Activated T-cell treated with anti-CD3 and anti-CD28 coated beads, Interleukin-2, amount 50 U/mL, for 4 hours (primary cell): ENCODE measurements at regions not wholly inside any gene's neighbourhood (a gene's known extent, or its start where the extent isn't known, plus 50 kb on each side); places are given as distances from the start of the nearest gene placed in this dataset.

Experiments
- ATAC-seq, 2 donors: fragments of 200-7000 bp; cut with Tn5 transposase; one replicate each; pipeline ENCODE4 v1.10.0; 2021
- DNase-seq: peaks from one replicate; pipeline ENCODE4 v3.0.0-alpha.2; 2020
- H3K27me3 Mint-ChIP-seq: one replicate; pipeline ENCODE4 v1.8.0; 2021; ENCODE audit warnings: low read depth, mixed read lengths
- H3K36me3 Mint-ChIP-seq: one replicate; pipeline ENCODE4 v1.8.0; 2022; ENCODE audit warnings: mixed read lengths; ENCODE audit not compliant: insufficient read depth
- H3K4me1 Mint-ChIP-seq: one replicate; pipeline ENCODE4 v1.8.0; 2021; ENCODE audit warnings: low read depth, mixed read lengths
- H3K4me3 Mint-ChIP-seq: one replicate; pipeline ENCODE4 v1.8.0; 2021; ENCODE audit warnings: mild to moderate bottlenecking, moderate library complexity, mixed read lengths
- H3K9me3 Mint-ChIP-seq: one replicate; pipeline ENCODE4 v1.8.0; 2021; ENCODE audit warnings: mixed read lengths

DNA sequence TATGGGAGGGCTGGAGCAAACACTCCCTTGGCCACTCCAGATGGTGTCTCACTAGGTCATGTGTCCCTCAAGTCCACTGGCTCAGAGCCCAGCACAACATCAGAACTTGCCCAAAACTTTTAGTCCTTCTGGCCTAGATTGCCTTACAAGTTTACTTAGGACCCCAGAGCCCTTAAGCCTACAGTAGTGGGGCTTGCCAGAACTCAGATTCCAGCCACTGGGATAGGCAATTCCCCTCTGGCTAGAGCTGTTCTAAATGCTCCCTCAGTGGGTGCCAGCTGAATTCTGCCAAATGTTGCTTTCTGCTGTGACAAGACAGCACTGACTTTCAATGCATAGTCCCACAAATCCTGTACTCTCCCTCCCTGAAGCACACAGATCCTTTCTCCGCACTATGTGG, 331.1 kb downstream of the HTR7 start:
- H3K27me3 Mint-ChIP-seq: peaks cover 4% of the 10 kb centered on the region
- ATAC-seq: no peak
- H3K9me3 Mint-ChIP-seq: peaks cover 7% of the 10 kb centered on the region
- no peaks in the 10 kb centered on the region for H3K36me3 Mint-ChIP-seq
- DNase-seq: no peak
- no peak overlapping the region for H3K4me3 Mint-ChIP-seq
- H3K4me1 Mint-ChIP-seq: no peaks in the 10 kb centered on the region

GRCh38 chr10:90530521-90530920, 327.3 kb downstream of the HTR7 start:
- Mint-ChIP-seq H3K9me3 (no peaks in the 10 kb centered on the region), H3K4me3 (no peak overlapping the region), H3K36me3 (no peaks in the 10 kb centered on the region), H3K27me3 (peaks cover 2% of the 10 kb centered on the region), H3K4me1 (no peaks in the 10 kb centered on the region)
- no peak for ATAC-seq
- DNase-seq: no peak

DNA sequence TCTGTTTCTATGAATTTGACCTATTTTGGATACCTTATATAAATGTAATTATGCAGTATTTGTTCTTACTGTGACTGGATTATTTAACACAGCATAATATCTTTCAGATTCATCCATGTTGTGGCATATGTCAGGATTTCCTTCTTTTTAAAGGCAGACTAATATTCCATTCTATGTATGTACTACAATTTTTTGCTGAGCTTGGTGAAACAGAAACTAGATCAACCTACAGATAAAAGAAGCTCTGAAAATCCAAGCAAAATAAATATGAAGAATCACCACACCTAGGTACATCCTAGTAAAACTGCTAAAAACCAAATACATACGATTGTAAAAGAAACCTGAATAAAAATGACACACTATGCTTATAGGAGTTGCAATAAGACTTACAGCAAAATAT, 300.5 kb downstream of the HTR7 start:
- Mint-ChIP-seq H3K27me3 (no peaks in the 10 kb centered on the region), H3K9me3 (peaks cover 10% of the 10 kb centered on the region), H3K36me3 (no peaks in the 10 kb centered on the region), H3K4me1 (no peaks in the 10 kb centered on the region), H3K4me3 (no peak overlapping the region)
- no peak for ATAC-seq
- DNase-seq: no peak

DNA sequence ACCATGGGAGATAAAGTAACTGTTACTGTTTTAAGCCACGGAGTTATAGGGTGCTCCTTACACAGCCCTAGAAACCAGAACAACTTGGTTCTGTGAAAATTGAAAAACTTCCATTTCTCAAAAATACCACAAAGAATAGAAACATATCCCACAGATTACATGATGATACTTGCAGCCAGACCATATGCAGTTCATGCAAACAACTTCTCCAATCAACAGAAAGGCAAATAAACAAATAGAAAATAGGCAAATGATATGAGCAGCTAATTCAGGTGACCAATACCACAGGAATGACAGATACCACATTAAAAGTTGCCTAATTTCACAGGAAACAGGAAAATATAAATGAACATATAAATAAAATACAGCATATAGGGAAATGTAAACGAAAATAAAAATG, 297.5 kb downstream of the HTR7 start:
- Mint-ChIP-seq H3K9me3 (peaks cover 10% of the 10 kb centered on the region), H3K36me3 (no peaks in the 10 kb centered on the region), H3K27me3 (no peaks in the 10 kb centered on the region), H3K4me1 (no peaks in the 10 kb centered on the region), H3K4me3 (no peak overlapping the region)
- DNase-seq: no peak
- no peak for ATAC-seq

GRCh38 chr10:90561666-90562065, 296.2 kb downstream of the HTR7 start:
- H3K4me3 Mint-ChIP-seq: no peak overlapping the region
- H3K9me3 Mint-ChIP-seq: peaks cover 10% of the 10 kb centered on the region
- no peaks in the 10 kb centered on the region for H3K27me3 Mint-ChIP-seq
- H3K4me1 Mint-ChIP-seq: no peaks in the 10 kb centered on the region
- no peak for DNase-seq
- ATAC-seq: no peak
- H3K36me3 Mint-ChIP-seq: no peaks in the 10 kb centered on the region

DNA sequence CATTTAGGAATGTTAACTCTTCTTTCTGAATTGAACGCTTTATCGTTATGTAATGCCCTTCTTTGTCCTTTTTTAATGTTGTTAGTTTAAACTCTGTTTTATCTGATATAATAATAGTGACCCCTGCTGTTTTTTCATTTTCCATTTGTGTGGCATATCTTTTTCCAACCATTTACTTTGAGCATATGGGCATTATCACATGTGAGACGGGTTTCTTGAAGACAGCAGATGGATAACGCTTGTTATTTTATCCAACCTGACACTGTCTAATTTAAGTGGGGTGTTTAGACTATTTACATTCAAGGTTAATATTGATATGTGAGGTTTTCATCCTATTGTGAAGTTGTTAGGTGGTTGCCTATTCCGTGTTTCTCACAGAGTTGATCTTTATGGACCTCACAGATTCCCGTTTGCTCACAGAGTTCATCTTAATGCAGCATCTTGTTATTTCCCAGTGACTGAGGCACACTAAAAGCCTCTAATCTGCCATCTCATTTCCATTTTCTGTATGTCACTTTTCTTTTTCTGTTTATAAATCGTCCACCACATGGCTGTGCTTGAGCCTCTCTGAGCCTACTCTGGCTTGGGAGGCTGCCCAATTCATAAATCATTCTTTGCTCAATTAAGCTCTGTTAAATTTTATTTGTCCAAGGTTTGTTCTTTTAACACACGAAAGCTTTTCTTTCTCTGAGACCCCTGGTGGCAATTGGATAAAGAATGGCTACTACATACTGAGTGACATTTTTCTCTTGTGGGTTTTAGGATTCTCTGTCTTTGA, 286.2 kb downstream of the HTR7 start:
- no peak for DNase-seq
- no peak for ATAC-seq
- H3K36me3 Mint-ChIP-seq: no peaks in the 10 kb centered on the region
- peaks cover 3% of the 10 kb centered on the region for H3K27me3 Mint-ChIP-seq
- no peak overlapping the region for H3K4me3 Mint-ChIP-seq
- no peaks in the 10 kb centered on the region for H3K4me1 Mint-ChIP-seq
- no peaks in the 10 kb centered on the region for H3K9me3 Mint-ChIP-seq

- peaks cover 6% of the 10 kb centered on the region for H3K27me3 Mint-ChIP-seq
- DNase-seq: no peak
- H3K4me1 Mint-ChIP-seq: no peaks in the 10 kb centered on the region
- H3K9me3 Mint-ChIP-seq: no peaks in the 10 kb centered on the region
- ATAC-seq: no peak
- H3K4me3 Mint-ChIP-seq: no peak overlapping the region
- no peaks in the 10 kb centered on the region for H3K36me3 Mint-ChIP-seq
These were observed 282.7 kb downstream of the HTR7 start for GRCh38 chr10:90575125-90575524.

- no peaks in the 10 kb centered on the region for H3K36me3 Mint-ChIP-seq
- H3K4me3 Mint-ChIP-seq: no peak overlapping the region
- no peak for DNase-seq
- H3K27me3 Mint-ChIP-seq: peaks cover 6% of the 10 kb centered on the region
- no peaks in the 10 kb centered on the region for H3K9me3 Mint-ChIP-seq
- no peak for ATAC-seq
- no peaks in the 10 kb centered on the region for H3K4me1 Mint-ChIP-seq
These were observed 280.3 kb downstream of the HTR7 start for GRCh38 chr10:90577569-90577968.

GRCh38 chr10:90579602-90580242, 278.1 kb downstream of the HTR7 start:
- peaks cover 8% of the 10 kb centered on the region for H3K27me3 Mint-ChIP-seq
- no peak overlapping the region for H3K4me3 Mint-ChIP-seq
- H3K36me3 Mint-ChIP-seq: no peaks in the 10 kb centered on the region
- DNase-seq: no peak
- H3K4me1 Mint-ChIP-seq: no peaks in the 10 kb centered on the region
- no peak for ATAC-seq
- H3K9me3 Mint-ChIP-seq: no peaks in the 10 kb centered on the region

- no peak for ATAC-seq
- Mint-ChIP-seq H3K4me3 (no peak overlapping the region), H3K36me3 (no peaks in the 10 kb centered on the region), H3K4me1 (no peaks in the 10 kb centered on the region), H3K9me3 (no peaks in the 10 kb centered on the region), H3K27me3 (peaks cover 8% of the 10 kb centered on the region)
- DNase-seq: no peak
These were observed 274.4 kb downstream of the HTR7 start for GRCh38 chr10:90583416-90583815.

- peaks cover 9% of the 10 kb centered on the region for H3K27me3 Mint-ChIP-seq
- no peaks in the 10 kb centered on the region for H3K4me1 Mint-ChIP-seq
- no peaks in the 10 kb centered on the region for H3K9me3 Mint-ChIP-seq
- H3K36me3 Mint-ChIP-seq: no peaks in the 10 kb centered on the region
- no peak overlapping the region for H3K4me3 Mint-ChIP-seq
- no peak for ATAC-seq
- no peak for DNase-seq
These were observed 270.8 kb downstream of the HTR7 start for GRCh38 chr10:90587081-90587491.

DNA sequence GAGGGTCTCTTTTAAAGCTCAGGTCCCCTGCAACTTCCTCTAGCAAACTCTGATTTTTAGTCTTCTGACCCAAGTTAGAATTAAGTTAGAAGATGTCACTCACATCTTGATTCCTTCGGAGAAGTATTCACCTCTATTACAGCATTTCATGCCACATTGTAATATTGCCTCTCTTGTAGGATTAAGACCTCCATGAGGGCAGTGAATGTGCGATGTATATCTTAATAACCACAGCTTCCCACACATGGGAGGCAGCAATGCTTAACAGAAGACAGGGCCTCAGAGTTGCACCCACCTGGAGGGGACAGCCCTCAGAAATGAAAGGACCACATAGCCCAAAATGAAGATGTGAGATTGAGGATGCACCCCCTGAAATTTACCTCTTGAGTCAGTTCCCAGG, 270.3 kb downstream of the HTR7 start:
- Mint-ChIP-seq H3K4me3 (no peak overlapping the region), H3K4me1 (no peaks in the 10 kb centered on the region), H3K9me3 (no peaks in the 10 kb centered on the region), H3K36me3 (no peaks in the 10 kb centered on the region), H3K27me3 (peaks cover 9% of the 10 kb centered on the region)
- DNase-seq: no peak
- no peak for ATAC-seq

GRCh38 chr10:90588222-90588621, 269.6 kb downstream of the HTR7 start:
- no peak for ATAC-seq
- no peaks in the 10 kb centered on the region for H3K9me3 Mint-ChIP-seq
- no peaks in the 10 kb centered on the region for H3K4me1 Mint-ChIP-seq
- H3K36me3 Mint-ChIP-seq: no peaks in the 10 kb centered on the region
- peaks cover 6% of the 10 kb centered on the region for H3K27me3 Mint-ChIP-seq
- DNase-seq: no peak
- no peak overlapping the region for H3K4me3 Mint-ChIP-seq

DNA sequence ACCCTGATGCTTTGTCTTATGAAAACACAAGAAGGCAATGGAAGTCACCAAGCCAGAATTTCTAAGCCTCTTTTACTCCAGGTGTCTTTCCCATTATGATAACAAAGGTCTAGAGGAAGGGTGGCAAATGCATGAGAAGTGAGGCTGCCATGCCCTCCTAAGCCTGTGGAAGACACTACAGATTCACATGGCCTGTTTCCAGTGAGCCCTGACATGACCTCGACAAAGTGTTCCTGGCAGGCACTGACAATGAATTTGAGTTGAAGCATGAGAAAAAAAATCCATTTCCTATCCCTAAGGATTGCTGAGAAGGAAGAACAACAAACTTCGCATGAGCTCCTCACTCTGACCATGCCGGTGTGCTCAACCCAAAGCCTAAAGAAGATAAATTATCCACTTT, 268.0 kb downstream of the HTR7 start:
- no peak for DNase-seq
- no peak for ATAC-seq
- H3K36me3 Mint-ChIP-seq: no peaks in the 10 kb centered on the region
- no peaks in the 10 kb centered on the region for H3K4me1 Mint-ChIP-seq
- H3K27me3 Mint-ChIP-seq: peaks cover 6% of the 10 kb centered on the region
- H3K4me3 Mint-ChIP-seq: no peak overlapping the region
- H3K9me3 Mint-ChIP-seq: no peaks in the 10 kb centered on the region

DNA sequence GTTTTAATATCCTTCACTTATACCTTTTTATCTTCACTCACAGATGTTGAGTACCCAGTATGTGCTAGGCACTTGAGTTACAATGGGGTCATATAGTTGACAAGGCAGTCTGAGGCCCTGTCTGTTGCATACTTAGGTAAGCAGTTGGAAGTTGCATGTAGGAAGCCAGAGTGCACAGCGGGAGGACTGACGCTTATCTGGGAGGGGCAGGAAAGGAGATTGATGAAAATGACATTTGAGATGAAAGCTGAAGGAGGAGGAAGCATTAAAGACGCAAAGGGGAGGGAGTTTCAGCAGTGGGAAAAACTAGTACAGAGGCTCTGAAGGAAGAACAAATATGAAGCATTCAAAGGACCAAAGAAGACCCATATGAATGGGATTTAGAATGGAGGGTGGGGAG, 266.2 kb downstream of the HTR7 start:
- ATAC-seq: no peak
- no peaks in the 10 kb centered on the region for H3K9me3 Mint-ChIP-seq
- no peak for DNase-seq
- no peak overlapping the region for H3K4me3 Mint-ChIP-seq
- peaks cover 6% of the 10 kb centered on the region for H3K27me3 Mint-ChIP-seq
- no peaks in the 10 kb centered on the region for H3K36me3 Mint-ChIP-seq
- H3K4me1 Mint-ChIP-seq: no peaks in the 10 kb centered on the region
